Lung (tissue), 11 donors: ENCODE measurements at regions not wholly inside any gene's neighbourhood (a gene's known extent, or its start where the extent isn't known, plus 50 kb on each side); places are given as distances from the start of the nearest gene placed in this dataset.

Experiments
- ATAC-seq: fragments of 200-7000 bp; cut with Tn5 transposase; one replicate; pipeline ENCODE4 v1.9.1; 2020; ENCODE audit warnings: moderate number of reproducible peaks; ENCODE audit not compliant: insufficient read depth, low FRiP score
- DNase-seq, 3 donors: peaks; one replicate each; pipeline ENCODE4 v3.0.0-alpha.2; 2013 to 2017
- H3K27ac ChIP-seq, 2 donors: one replicate each; pipeline ENCODE4 v1.5.1; 2013; ENCODE audit warnings: mild to moderate bottlenecking in 2 of 2, moderate library complexity in 2 of 2, control low read depth in 1 of 2, inconsistent platforms in 1 of 2, low read depth in 1 of 2, low read length in 1 of 2
- H3K27me3 ChIP-seq, 3 donors: one replicate each; pipeline ENCODE4 v1.5.1; 2013; ENCODE audit warnings: low read length in 2 of 3; ENCODE audit not compliant: control insufficient read depth in 3 of 3, insufficient read depth in 3 of 3
- H3K36me3 ChIP-seq, 4 donors: one replicate each; pipeline ENCODE4 v1.5.1; 2013; ENCODE audit warnings: low read length in 4 of 4, mild to moderate bottlenecking in 1 of 4, moderate library complexity in 1 of 4; ENCODE audit not compliant: control insufficient read depth in 4 of 4, insufficient read depth in 4 of 4
- H3K4me1 ChIP-seq, 5 donors: one replicate each; pipeline ENCODE4 v1.5.1; 2013; ENCODE audit warnings: low read length in 5 of 5, mild to moderate bottlenecking in 2 of 5, moderate library complexity in 1 of 5; ENCODE audit not compliant: control insufficient read depth in 5 of 5, insufficient read depth in 5 of 5
- H3K4me3 ChIP-seq: one replicate; pipeline ENCODE4 v1.5.1; 2013; ENCODE audit warnings: mild to moderate bottlenecking, control low read depth, moderate library complexity
- H3K9ac ChIP-seq, 2 donors: one replicate each; pipeline ENCODE4 v1.5.1; 2013; ENCODE audit warnings: low read length in 2 of 2, control low read depth in 1 of 2; ENCODE audit not compliant: insufficient read depth in 1 of 2
- H3K9me3 ChIP-seq, 4 donors: one replicate each; pipeline ENCODE4 v1.5.1; 2013; ENCODE audit warnings: low read length in 3 of 4, mild to moderate bottlenecking in 1 of 4, moderate library complexity in 1 of 4; ENCODE audit not compliant: control insufficient read depth in 4 of 4, insufficient read depth in 3 of 4
- WGBS, 2 donors: extraction: QIAGEN DNeasy Blood & Tissue Kit; methylation state at CpG; one replicate each; pipeline ENCODE4 v1.1.7; 2013; 5-methylcytosine and 5-hydroxymethylcytosine counted together
- TF ChIP-seq, protein P1 (sequence below): IDR thresholded peaks from 2 replicates; pipeline ENCODE4 v1.5.1; 2012; ENCODE audit warnings: mild to moderate bottlenecking; ENCODE audit errors: control extremely low read depth, extremely low read depth
- donor health status: control.
- donor health status: control.
- donor health status: Bipolar disorder and iron deficiency.
- donor health status: healthy.
- donor health status: DM: yes; HTN: yes; CAD: no.

DNA sequence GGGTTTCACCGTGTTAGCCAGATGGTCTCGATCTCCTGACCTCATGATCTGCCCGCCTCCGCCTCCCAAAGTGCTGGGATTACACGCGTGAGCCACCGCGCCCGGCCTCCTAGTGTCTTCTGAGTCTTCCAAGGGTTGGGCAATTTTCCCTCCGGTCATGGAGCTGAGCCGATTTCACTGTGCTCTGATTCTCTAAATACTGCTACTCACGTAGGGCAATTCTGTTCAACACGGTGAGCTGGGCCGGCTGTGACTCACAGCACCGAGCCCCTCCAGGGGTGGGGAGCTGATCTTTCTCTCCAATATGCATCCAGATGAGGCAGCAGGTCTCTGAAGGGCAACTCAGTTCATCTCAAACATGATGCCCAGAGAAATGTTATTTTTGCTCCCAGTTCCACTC, 71.6 kb upstream of the CD93 start:
- H3K4me1 ChIP-seq = peaks cover 0 to 21% (median 14%) of the 10 kb centered on the region in 5 donors
- no peaks in the 10 kb centered on the region for H3K27me3 ChIP-seq
- TF ChIP-seq, protein P1, sequence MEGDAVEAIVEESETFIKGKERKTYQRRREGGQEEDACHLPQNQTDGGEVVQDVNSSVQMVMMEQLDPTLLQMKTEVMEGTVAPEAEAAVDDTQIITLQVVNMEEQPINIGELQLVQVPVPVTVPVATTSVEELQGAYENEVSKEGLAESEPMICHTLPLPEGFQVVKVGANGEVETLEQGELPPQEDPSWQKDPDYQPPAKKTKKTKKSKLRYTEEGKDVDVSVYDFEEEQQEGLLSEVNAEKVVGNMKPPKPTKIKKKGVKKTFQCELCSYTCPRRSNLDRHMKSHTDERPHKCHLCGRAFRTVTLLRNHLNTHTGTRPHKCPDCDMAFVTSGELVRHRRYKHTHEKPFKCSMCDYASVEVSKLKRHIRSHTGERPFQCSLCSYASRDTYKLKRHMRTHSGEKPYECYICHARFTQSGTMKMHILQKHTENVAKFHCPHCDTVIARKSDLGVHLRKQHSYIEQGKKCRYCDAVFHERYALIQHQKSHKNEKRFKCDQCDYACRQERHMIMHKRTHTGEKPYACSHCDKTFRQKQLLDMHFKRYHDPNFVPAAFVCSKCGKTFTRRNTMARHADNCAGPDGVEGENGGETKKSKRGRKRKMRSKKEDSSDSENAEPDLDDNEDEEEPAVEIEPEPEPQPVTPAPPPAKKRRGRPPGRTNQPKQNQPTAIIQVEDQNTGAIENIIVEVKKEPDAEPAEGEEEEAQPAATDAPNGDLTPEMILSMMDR = no peak
- H3K9me3 ChIP-seq = no peaks in the 10 kb centered on the region
- no peak overlapping the region for H3K9ac ChIP-seq
- no peak for DNase-seq
- WGBS, 2 donors = 91 to 97% methylated on average over 15 of the region's 15 CpGs
- no peak for ATAC-seq
- H3K36me3 ChIP-seq = no peaks in the 10 kb centered on the region
- H3K27ac ChIP-seq = no peak overlapping the region
- no peak overlapping the region for H3K4me3 ChIP-seq

DNA sequence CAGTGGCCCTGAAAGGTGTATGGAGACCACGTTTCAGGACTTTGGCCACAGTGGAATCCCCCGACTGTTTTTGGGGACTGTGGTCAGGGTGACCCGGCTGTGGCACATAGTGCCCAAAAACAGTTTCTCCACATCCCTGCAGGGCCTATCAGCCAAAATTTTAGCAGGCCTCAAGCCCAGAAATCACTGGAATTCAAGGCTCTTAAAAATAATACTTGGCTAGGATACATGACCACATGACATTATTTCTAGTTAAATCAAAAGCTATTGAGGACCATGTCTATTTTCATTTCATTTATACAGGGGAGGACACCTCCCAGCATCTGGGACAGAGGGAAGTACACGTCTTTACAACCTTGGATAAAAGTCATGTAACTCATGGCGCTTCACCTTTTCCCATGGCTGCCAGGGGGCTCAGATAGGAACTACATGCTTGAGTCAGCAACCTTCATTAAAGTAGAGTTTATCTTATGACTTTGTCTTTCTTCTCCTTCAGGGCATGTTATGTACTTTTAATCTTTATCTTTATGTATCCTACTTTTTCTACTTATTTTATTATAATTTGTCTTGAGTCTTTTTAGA, 70.8 kb upstream of the CD93 start:
- no peak overlapping the region for H3K4me3 ChIP-seq
- ATAC-seq = no peak
- H3K9ac ChIP-seq = no peak overlapping the region
- H3K27me3 ChIP-seq = no peaks in the 10 kb centered on the region
- TF ChIP-seq, protein P1 = no peak
- H3K27ac ChIP-seq = no peak overlapping the region
- 82 to 84% methylated on average over 5 of the region's 5 CpGs for WGBS, 2 donors
- no peaks in the 10 kb centered on the region for H3K9me3 ChIP-seq
- H3K36me3 ChIP-seq = no peaks in the 10 kb centered on the region
- DNase-seq = no peak
- peaks cover 0 to 22% (median 13%) of the 10 kb centered on the region in 5 donors for H3K4me1 ChIP-seq

GRCh38 chr20:23156170-23156841, 70.2 kb upstream of the CD93 start:
- no peak overlapping the region for H3K9ac ChIP-seq
- no peak for DNase-seq

More at GRCh38 chr20:23156170-23156841, 70.2 kb upstream of the CD93 start:
- Histone ChIP-seq H3K4me1 (peaks cover 0 to 27% (median 12%) of the 10 kb centered on the region in 5 donors), H3K9me3 (no peaks in the 10 kb centered on the region), H3K36me3 (no peaks in the 10 kb centered on the region), H3K27ac (no peak overlapping the region), H3K27me3 (no peaks in the 10 kb centered on the region), H3K4me3 (no peak overlapping the region)
- TF ChIP-seq, protein P1 = no peak
- peak; percentile 39 for ATAC-seq
- WGBS, 2 donors = 72 to 82% methylated on average over 11 of the region's 11 CpGs
